ENCODE measurements at regions not wholly inside any gene's neighbourhood (a gene's known extent, or its start where the extent isn't known, plus 50 kb on each side); places are given as distances from the start of the nearest gene placed in this dataset.

GRCh38 chr12:126107659-126108058 is 1042.4 kb downstream of the AACS start:
- no peak overlapping the region for H3K4me3 ChIP-seq (replicated peaks in 1 of 2; ENCODE audit: low read depth in 2 of 2, low read length in 2 of 2)
- no peak for TF ChIP-seq CTCF (IDR thresholded peaks at IDR 0.05; ENCODE audit: low read depth, low read length)
- DNase-seq (ENCODE audit: low read depth in 2 of 2) = no peak

- DNase-seq (ENCODE audit: low read depth in 2 of 2) = no peak
- no peak overlapping the region for H3K4me3 ChIP-seq (replicated peaks in 1 of 2; ENCODE audit: low read depth in 2 of 2, low read length in 2 of 2)
- no peak for TF ChIP-seq CTCF (IDR thresholded peaks at IDR 0.05; ENCODE audit: low read depth, low read length)
Measured at GRCh38 chr12:126108247-126108646, 1043.0 kb downstream of the AACS start.

- TF ChIP-seq CTCF (IDR thresholded peaks at IDR 0.05; ENCODE audit: low read depth, low read length) = no peak
- DNase-seq (ENCODE audit: low read depth in 2 of 2) = no peak
- no peak overlapping the region for H3K4me3 ChIP-seq (replicated peaks in 1 of 2; ENCODE audit: low read depth in 2 of 2, low read length in 2 of 2)
Measured at GRCh38 chr12:126112141-126112540, 1046.9 kb downstream of the AACS start.

GRCh38 chr12:126112849-126113248 is 1047.6 kb downstream of the AACS start:
- no peak for DNase-seq (ENCODE audit: low read depth in 2 of 2)
- no peak for TF ChIP-seq CTCF (IDR thresholded peaks at IDR 0.05; ENCODE audit: low read depth, low read length)
- H3K4me3 ChIP-seq (replicated peaks in 1 of 2; ENCODE audit: low read depth in 2 of 2, low read length in 2 of 2) = no peak overlapping the region

- no peak for DNase-seq (ENCODE audit: low read depth in 2 of 2)
- no peak overlapping the region for H3K4me3 ChIP-seq (replicated peaks in 1 of 2; ENCODE audit: low read depth in 2 of 2, low read length in 2 of 2)
- TF ChIP-seq CTCF (IDR thresholded peaks at IDR 0.05; ENCODE audit: low read depth, low read length) = no peak
Measured at GRCh38 chr12:126114441-126114840, 1049.2 kb downstream of the AACS start.

GRCh38 chr12:126117502-126117901 is 1052.3 kb downstream of the AACS start:
- H3K4me3 ChIP-seq (replicated peaks in 1 of 2; ENCODE audit: low read depth in 2 of 2, low read length in 2 of 2) = no peak overlapping the region
- DNase-seq (ENCODE audit: low read depth in 2 of 2) = no peak
- TF ChIP-seq CTCF (IDR thresholded peaks at IDR 0.05; ENCODE audit: low read depth, low read length) = no peak

GRCh38 chr12:126139355-126139754 is 1074.1 kb downstream of the AACS start:
- no peak for DNase-seq (ENCODE audit: low read depth in 2 of 2)
- peak; percentile 18 for TF ChIP-seq CTCF (IDR thresholded peaks at IDR 0.05; ENCODE audit: low read depth, low read length)
- no peak overlapping the region for H3K4me3 ChIP-seq (replicated peaks in 1 of 2; ENCODE audit: low read depth in 2 of 2, low read length in 2 of 2)

Measured in cardiac fibroblast (primary cell).